ENCODE measurements at regions not wholly inside any gene's neighbourhood (a gene's known extent, or its start where the extent isn't known, plus 50 kb on each side); places are given as distances from the start of the nearest gene placed in this dataset.

DNA sequence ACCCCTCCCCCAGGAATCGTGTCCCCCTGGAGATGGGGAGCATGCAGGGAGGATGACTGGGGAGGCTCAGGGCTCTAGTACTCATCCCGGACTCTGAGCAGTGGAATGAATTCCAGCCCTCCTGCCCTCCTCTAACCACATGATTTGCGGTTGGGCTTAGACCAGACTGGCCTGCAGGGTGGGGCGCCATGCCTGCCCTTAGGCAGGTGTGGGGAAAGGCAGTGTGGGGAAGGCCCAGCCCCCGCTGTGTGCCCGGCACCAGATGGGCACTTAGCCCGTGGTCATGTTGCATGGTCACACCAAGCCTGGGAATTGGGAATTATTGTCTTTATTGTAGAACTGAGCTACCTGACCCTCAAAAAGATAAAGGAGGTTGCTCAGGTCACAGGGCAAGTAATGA is 283.8 kb downstream of the TLE3 start:
- no peaks in the 10 kb centered on the region for H3K4me1 ChIP-seq
- TF ChIP-seq, protein P1, sequence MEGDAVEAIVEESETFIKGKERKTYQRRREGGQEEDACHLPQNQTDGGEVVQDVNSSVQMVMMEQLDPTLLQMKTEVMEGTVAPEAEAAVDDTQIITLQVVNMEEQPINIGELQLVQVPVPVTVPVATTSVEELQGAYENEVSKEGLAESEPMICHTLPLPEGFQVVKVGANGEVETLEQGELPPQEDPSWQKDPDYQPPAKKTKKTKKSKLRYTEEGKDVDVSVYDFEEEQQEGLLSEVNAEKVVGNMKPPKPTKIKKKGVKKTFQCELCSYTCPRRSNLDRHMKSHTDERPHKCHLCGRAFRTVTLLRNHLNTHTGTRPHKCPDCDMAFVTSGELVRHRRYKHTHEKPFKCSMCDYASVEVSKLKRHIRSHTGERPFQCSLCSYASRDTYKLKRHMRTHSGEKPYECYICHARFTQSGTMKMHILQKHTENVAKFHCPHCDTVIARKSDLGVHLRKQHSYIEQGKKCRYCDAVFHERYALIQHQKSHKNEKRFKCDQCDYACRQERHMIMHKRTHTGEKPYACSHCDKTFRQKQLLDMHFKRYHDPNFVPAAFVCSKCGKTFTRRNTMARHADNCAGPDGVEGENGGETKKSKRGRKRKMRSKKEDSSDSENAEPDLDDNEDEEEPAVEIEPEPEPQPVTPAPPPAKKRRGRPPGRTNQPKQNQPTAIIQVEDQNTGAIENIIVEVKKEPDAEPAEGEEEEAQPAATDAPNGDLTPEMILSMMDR (IDR thresholded peaks at IDR 0.05; ENCODE audit: low read depth, low read length) = no peak
- H3K27me3 ChIP-seq = no peaks in the 10 kb centered on the region
- no peaks in the 10 kb centered on the region for H3K36me3 ChIP-seq
- no peak overlapping the region for H3K4me3 ChIP-seq (ENCODE audit: low read depth, low read length)
- no peak for DNase-seq
- no peaks in the 10 kb centered on the region for H3K9me3 ChIP-seq

DNA sequence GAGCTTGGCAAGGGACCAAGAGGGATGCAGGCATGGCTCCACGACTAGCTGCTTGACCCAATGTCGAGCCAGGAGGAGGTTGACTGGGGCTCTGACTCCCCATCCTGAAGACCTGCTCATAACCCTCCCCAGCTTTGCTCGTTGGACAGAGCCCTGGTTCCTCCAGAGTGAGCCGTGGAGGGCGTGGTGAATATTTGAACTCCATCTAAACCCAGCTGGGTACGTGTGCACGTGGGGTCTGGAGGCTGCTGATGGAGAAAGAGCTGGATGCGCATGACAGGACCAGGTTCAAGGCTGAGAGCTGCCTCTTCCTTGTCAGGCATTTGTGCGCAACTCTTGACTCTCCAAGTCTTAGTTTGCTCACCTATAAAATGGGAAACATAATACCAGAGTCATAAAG is 282.8 kb downstream of the TLE3 start:
- Histone ChIP-seq H3K4me1 (no peaks in the 10 kb centered on the region), H3K36me3 (no peaks in the 10 kb centered on the region), H3K4me3 (ENCODE audit: low read depth, low read length) (no peak overlapping the region), H3K27me3 (no peaks in the 10 kb centered on the region), H3K9me3 (no peaks in the 10 kb centered on the region)
- TF ChIP-seq, protein P1 (IDR thresholded peaks at IDR 0.05; ENCODE audit: low read depth, low read length) = no peak
- no peak for DNase-seq

DNA sequence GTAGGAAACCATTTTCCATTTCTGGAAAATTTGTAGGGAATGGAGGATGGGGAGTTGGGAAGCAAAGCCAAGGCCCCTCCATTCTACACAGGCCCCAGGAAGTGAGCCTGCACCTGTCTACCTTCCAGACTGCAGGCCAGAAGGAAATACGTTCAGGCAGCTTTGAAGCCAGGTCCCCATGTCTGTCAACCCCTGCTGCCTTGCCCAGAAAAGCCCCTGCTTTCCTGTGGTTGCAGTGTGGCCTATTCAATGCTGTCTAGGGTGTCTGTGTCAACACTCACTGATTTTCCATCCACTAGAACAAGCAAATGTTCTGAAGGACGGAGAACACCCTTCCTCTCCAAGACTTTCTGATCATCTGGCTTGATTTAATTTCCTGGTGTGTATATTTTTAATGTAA is 281.9 kb downstream of the TLE3 start:
- TF ChIP-seq, protein P1 (IDR thresholded peaks at IDR 0.05; ENCODE audit: low read depth, low read length) = no peak
- no peak for DNase-seq
- H3K4me1 ChIP-seq = no peaks in the 10 kb centered on the region
- no peaks in the 10 kb centered on the region for H3K36me3 ChIP-seq
- H3K9me3 ChIP-seq = no peaks in the 10 kb centered on the region
- H3K4me3 ChIP-seq (ENCODE audit: low read depth, low read length) = no peak overlapping the region
- no peaks in the 10 kb centered on the region for H3K27me3 ChIP-seq

DNA sequence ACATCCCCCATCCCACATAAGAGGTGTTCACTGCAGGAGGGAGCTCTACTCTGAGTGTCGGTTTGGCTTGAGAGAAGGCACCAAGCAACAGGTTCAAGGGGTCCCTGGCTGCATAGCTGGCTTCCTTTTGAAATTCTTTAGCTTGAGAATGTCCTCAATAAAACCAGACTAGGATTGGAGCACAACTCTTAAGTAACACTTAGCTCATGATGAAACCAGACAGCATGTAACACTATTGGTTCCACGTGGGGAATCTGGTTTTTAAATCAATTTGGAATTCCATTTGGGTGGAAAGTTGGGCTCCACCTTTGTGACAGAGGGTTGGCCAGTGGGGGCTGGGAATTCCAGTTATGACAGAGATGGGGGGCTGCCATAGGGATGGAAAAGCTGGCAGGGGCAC is 281.2 kb downstream of the TLE3 start:
- H3K4me1 ChIP-seq = no peaks in the 10 kb centered on the region
- TF ChIP-seq, protein P1 (IDR thresholded peaks at IDR 0.05; ENCODE audit: low read depth, low read length) = no peak
- no peak overlapping the region for H3K4me3 ChIP-seq (ENCODE audit: low read depth, low read length)
- H3K9me3 ChIP-seq = no peaks in the 10 kb centered on the region
- H3K36me3 ChIP-seq = no peaks in the 10 kb centered on the region
- DNase-seq = no peak
- H3K27me3 ChIP-seq = no peaks in the 10 kb centered on the region

DNA sequence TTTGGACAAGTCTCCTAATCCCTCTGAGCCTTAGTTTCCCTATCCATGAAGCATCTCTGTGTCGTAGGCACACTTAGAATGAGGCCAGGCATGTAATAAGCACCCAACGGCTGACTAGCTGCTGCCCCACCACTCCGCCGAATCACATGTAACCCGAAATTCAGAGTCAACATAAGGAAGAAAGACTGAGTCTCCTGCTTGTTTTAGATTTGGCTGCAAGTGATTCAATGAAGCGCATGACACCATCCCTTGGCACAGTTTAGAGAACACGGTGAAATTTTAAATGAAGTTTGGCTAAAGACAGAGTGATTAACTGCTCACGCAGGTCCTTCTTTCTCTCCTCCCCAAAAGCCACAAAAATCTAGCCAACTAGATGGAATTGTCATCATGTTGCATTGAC is 279.2 kb downstream of the TLE3 start:
- TF ChIP-seq, protein P1 (IDR thresholded peaks at IDR 0.05; ENCODE audit: low read depth, low read length) = no peak
- Histone ChIP-seq H3K4me1 (peaks cover 4% of the 10 kb centered on the region; the same call in 1 of the 2 replicates), H3K27me3 (no peaks in the 10 kb centered on the region), H3K4me3 (ENCODE audit: low read depth, low read length) (no peak overlapping the region), H3K36me3 (no peaks in the 10 kb centered on the region), H3K9me3 (no peaks in the 10 kb centered on the region)
- no peak for DNase-seq

DNA sequence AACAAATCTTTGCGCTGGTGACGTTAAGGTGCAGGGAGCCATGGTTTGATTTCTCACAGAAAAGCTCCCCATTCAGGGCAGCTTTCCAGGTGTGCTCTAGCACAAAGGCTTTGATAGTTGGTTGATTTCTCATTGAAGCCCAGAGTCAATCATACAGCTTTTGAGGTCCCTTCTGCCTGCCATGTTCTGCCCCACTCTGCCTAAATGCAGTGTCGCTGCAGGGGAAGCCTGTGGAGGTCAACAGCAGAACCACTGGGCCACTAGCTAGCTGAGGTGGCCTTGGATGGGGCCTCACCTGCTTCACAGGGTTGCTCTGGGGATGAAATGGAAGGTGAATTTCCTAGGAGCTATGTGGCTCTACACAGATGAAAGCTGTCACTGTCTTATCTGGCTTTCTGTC is 278.3 kb downstream of the TLE3 start:
- peaks cover 8% of the 10 kb centered on the region for H3K4me1 ChIP-seq
- TF ChIP-seq, protein P1 (IDR thresholded peaks at IDR 0.05; ENCODE audit: low read depth, low read length) = no peak

More for the DNA sequence above, 278.3 kb downstream of the TLE3 start:
- Histone ChIP-seq H3K27me3 (no peaks in the 10 kb centered on the region), H3K36me3 (no peaks in the 10 kb centered on the region), H3K4me3 (ENCODE audit: low read depth, low read length) (no peak overlapping the region), H3K9me3 (no peaks in the 10 kb centered on the region)
- no peak for DNase-seq

Data from BE2C (cell line).